EH (cell line): ENCODE measurements at regions not wholly inside any gene's neighbourhood (a gene's known extent, or its start where the extent isn't known, plus 50 kb on each side); places are given as distances from the start of the nearest gene placed in this dataset.

ENCODE experiments used
- DNase-seq: peaks from one replicate; pipeline ENCODE4 v3.0.0-alpha.2; 2015; ENCODE audit warnings: low read depth

DNA sequence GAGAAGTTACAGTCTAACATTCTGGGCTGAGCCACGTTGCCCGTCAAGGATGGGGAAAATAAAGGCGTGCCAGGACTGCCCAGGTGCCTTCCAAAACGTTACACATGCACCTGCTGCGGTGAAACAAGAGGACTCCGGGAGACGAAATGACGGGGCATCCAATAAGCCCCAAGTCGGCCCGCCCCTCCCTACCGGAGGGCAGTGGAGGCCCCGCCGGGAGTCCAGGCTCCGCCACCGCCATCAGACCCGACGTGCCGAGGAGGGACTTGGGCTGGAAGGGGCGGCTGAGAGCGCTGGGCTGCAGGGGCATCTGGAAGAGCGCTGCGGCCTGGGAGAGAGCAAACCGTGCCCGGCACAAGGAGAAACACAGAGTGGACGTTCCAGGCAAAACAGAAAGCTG, 112.5 kb upstream of the GPC1 start:
- no peak for DNase-seq

DNA sequence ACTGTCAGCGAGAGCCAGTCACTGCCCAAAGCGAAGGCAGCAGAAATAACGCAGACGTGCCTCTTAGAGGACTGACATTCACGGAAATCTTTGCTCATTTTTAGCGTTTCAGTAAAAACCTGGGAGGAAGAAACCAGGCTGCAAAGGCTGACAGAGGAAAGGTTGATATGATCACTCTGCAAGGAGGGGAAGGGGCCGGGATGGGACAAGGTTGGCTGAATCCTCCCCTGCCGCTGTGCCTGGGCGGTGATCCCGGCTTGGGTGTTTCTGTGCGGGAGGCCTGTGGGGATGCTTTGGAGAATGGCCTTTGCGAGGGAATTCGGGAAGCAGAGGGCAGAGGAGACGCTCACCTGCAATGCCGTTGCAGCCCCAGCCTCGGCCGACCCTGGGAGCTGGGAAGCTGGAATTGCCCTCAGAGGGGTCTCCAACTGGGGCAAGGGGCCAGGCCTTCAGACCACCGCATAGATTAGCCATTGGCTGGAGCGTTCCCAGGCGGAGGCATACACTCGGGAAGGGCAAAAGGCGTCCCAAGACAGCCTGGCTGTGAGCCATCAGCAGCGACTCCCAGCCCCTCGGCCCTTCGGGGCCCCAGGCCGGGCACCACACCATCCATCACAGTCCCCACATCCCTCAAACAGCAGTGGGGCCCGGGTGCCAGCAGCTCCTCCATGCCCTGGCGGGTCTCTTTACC, 111.7 kb upstream of the GPC1 start:
- DNase-seq = no peak

DNA sequence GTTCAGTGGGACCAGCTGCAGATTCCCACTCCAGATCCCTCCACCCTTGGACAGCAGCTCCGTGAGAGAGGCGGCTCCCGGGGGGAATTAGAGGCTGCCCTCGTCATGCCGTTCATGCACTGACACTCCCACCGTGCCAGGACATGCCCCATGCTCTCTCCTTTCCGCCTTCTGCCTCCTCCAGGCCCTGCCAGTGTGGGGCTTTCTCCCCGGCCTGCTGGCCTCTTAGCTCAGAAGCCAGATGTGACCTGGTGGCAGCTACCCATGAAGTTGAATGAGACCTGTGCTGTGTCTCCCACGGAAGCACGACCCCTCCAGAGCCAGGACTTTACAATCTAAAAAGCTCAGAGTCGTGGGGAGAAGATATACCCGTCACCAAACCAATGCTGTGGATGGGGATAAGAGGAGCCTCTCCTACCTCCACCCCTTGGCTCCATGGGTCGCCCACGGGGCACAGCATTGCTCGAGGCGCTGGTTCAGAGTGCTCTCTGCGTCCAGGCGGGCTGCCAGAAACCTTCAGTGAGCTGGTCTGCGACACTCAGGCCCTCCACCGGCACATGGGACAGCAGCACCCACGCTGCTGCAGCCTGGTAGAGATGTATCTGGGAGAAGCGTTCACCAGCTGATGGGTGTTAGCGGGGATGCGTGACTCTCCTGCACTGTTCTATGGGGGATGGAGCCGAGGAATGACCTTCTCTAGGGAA, 111.0 kb upstream of the GPC1 start:
- DNase-seq = no peak

DNA sequence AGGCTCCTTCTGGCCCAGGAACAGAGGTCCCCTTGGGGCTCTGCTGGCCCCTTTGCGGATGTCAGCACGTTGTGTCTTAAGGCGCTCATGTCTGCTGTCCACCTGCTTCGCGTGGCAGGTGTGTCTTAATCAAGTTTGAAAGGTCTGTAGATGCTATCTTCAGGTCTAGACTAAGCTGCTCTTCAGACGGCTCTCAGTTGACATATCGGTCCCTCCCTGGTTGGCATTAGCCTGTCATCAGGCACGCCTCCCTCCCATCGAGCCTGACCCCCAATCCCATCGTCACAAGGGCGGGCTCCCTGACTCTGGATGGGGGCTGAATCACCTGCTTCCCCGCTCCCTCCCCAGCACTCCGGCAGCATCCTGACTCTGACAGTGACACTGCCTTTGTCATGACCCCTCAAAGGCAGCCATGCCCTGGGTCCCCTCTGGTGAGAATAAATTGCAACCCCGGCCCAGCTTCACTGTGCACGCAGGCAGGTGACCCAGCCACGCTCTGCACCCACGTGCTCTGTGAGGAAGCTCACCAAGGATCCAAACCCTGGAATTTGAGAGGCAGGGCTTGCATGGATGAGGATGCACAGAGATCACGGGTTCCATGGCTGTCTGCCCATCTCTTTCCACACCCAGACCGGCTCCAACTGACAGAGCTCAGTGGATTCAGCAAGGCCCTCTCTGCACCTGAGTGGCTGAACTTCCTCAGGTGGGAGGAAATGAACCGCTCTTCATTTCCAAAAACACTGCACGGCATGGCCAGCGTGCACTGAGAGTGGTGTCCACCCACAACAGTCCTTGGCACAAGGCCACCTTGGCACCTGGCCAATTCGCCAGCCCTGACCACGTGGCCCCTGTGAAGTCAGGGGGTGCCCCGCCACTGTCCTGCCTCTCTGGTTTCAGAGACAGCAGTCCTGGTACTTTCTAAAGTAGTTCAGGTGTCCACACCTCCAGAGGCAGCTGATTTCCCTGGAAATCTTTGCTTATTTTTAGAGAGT, 110.2 kb upstream of the GPC1 start:
- peak; percentile 20 for DNase-seq

DNA sequence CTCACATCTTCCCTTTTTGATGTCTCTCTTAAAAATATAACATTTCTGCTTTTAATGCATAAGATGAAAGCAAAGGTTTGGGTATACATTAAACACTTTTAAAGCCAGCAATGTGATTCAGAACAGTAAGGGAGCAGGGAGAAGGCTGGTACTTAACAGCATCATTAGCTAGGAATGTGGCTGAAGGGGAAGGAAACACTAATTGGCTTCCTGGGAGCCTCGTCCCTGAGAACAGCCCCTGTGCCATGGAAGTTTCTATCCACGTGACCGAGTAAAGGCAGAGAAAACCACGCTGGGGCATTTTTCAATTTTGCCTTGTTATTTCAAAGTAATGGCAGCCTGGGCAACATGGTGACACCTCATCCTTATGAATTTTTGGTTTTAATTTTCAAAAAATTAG, 109.2 kb upstream of the GPC1 start:
- peak; percentile 82 for DNase-seq

DNA sequence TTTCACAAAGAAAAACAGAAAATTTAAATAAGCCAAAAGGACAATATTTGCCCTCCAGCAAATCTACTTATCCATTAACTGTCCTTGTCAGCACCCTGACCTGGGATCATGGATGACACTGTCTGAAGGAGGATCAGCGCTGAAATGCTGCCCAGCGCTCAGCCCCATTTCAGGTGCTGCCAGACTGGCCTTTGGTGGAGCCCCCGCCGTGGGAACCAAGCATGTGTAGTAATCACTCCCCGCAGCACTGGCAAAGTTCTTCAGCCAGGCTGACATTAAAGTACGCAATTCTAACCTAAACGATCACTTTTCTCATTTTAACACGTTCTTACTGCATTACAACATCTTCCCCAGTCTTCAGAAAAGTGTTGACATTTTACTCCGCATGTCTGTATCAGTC, 108.6 kb upstream of the GPC1 start:
- DNase-seq = no peak

DNA sequence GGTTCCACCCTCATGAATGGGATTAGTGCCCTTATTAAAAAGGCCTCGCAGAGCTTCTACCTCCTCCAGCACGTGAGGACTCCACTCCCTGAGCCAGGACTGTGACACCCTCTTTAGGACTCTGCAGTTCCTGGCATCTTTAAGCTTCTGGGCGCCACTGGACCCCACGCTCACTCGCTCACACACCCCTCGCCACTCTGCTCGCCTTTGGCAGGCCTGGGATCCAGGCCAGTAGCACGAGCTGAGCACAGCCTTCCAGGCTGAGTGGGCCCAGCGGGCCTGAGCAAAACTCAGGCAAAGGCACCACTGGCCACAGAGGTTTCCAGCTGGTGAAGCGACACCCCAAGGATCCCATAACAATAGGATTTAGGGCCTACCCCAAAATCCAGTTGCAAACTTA, 107.9 kb upstream of the GPC1 start:
- DNase-seq = no peak

DNA sequence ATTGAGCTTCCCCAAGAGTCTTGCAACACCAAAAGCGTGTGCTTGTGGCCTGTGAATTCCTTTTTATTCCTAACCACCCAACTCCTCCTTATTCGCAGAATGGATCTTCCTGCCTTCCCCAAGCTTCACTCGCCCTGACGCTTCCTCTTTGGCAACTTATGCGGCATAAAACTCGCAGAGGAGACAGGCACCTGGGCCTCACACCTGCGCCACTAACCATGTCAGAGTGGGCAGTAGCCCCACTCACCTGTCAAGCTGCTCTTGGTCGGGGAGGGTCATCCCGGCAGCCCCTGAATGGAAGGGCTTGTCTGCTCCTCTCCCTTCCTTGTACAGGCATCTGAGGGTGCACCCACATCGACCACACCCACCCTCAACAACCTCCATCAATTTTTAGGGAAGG, 106.9 kb upstream of the GPC1 start:
- DNase-seq = no peak

DNA sequence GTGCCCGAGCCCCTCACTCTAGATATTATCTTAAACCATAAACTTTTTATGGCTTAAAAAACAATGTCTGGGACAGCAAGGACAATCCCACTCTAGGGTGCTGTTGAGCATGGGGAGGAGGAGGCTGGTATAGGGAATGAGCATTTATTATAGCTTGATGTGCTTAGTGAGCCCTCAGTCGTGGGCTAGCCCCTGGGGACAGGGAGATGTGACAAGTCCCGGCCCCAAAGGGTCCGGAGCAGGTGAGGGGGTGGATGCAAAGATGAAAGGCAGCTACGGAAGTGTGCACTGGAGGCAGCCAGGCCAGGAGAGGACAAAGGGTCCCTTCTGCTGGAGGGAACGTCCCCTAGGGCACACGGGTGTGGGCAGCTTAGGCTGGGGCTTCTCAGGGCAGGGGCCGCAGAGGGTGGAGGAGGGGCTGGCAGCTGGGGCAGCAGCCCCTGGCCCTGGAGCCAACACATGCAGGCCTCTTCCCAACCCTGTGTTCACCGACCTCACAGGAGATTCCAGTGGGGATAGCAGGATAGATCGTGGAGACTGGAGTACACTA, 106.3 kb upstream of the GPC1 start:
- no peak for DNase-seq

DNA sequence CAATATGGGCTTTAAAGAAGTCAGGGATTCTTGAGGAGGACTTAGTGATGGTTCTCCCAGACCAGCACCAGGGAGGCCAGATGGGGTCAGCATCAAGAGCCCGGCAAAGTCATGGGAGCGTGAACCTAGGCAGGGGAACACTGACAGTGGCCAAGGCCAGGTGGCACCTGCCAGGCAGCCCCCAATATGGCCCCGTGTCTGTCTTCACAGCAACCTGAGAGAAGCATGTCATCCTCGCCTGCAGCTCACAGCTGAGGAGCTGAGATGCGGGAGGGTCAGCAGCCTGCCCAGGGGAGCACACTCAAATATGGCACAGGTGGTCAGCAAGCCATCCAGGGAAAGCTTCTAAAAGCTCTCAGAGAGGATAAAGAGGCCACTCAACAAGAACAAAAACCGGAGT, 105.7 kb upstream of the GPC1 start:
- DNase-seq = no peak

DNA sequence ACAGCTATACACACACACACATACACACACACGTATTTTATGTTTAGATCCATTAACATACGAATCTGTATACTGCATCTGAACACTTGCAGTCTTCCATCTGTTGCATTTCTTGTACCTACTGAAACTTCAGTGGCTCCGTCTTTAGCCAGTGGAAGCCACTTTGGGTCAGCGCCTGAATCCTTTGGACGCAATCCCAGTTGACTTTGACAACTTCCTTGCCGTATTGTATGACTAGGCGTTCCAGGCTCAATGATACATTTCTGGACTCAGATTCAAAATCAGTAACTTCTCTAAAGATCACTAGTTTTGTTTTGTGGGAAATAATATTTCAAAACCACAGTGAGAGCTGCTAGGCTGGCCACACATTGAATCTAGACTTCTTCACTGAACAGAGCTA, 101.5 kb upstream of the GPC1 start:
- DNase-seq = no peak

DNA sequence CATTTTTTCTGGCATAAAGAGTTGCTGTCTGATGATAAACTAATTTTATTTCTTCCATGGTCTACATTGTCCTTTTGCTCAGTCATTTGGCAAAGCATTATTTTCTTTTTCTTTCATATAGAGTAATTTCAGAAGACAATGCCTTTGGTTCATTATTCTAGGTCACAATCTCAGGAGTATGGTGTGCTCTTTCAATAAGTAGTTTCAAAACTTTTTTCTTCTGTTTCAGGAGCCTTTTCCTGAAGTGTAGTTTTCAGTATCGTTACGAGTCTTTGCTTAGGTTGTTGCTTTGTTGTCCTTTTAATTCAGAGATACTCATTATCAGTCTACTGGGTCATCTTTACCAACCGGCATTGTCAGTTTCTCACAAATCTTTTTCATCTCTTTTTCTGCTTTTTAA, 100.4 kb upstream of the GPC1 start:
- no peak for DNase-seq

DNA sequence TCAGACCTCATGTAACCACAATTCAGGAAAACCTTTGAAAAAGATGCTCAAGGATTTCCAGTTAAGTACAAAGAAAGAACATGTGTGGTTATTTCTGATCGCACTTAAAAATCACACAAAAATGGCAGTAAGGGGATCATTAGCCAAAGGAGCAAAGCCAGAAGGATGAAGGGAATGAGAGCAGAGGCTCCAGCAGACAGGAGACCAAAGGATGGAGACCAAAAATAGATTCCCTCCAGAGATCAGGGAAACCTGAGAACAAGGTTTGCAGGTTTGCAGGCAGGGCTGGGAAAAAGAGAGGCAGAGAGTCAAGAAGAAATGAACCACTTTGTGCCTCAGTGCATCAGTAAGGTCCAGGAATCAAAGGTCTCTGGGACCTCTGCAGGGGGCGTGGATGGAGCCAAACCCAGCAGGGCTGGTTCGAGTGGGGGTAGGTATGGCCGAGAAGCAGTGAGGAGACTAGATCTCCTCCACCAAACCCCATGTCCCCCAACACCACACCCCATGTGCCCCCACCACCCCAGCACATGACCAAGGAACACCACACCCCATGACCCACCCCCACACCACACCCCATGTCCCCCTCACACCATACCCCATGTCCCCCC, 98.5 kb upstream of the GPC1 start:
- DNase-seq = no peak

DNA sequence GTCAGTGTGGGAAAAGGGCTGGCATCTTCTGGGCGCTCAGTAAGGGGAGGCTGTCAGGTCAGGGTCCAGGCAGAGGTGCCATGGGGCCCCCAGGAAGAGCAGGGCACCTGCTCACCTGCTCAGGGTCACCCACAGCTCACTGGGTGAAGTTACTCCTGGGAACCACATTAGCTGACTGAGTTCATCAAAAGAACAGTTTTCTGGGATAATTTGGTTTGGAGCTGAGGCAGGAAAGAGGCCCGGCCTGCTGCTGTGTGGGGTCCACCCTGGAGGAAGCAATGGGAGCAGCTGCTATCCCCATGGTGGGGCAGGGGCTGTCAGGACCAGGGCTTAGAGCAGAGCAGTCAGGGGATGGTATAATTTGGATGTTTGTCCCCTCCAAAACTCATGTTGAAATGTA, 97.2 kb upstream of the GPC1 start:
- no peak for DNase-seq

DNA sequence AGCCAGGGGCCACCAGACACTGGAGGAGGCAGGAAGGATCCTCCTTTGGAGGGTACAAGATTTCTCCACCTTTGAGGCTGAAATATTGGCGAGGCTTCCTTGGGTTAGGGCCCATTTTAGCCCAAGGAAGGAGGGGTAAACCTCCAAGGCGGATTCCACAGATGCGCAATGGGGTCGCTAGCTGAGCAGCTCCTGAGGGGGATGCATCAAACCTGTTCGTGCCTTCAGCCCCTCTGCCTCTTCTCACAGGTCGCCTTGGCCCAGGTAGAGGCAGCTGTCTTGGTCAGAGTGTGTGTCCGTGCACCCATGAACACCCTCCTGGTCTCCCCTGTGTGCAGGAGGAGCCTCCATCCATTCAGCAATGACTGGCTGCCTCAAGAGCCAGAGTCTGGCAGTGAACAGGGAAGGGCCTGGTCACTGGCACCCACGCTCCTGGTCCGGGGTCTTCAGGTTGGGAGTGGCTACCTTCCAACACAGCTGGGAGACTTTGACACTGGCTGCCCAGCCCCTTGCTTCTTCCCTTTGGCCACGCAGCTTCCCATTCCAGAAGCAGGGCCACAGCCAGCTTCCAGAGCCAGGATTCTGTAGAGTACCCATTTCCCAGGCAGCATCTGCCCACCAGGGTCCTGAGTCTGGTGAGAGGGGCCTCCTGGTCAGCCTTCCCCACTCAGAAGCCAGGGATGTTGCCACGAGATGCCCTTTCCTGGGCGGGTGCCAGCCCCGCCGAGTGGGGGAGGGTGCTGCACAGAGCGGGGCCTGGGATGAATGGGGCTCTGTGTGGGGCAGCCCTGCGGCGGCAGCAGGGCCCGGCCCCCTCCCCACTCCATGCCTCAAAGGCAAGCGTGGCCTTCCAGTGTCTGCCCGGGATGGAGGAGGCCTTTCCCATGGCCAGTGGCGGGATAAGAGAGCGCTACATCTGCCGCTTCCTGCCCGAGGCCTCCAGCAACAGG, 95.8 kb upstream of the GPC1 start:
- no peak for DNase-seq

DNA sequence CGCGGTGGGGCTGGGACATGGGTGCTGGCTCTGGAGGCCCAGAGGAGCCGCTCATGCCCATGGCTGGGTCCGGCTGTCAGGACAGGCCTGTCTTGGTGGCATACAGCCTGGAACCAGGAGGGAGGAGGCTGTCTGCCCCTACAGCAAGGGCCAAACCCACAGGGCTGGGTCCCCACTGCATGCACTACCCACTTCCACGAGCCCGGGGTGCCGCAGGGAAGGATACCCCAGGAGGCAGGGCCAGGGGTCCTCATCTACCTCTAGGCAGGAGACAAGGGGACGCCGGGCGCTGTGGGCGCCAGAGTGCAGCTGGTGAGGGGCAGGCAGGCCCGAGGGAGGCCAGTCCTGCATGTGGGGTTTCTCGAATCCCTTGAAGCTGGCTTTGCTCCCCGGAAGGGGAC, 95.1 kb upstream of the GPC1 start:
- DNase-seq = no peak

DNA sequence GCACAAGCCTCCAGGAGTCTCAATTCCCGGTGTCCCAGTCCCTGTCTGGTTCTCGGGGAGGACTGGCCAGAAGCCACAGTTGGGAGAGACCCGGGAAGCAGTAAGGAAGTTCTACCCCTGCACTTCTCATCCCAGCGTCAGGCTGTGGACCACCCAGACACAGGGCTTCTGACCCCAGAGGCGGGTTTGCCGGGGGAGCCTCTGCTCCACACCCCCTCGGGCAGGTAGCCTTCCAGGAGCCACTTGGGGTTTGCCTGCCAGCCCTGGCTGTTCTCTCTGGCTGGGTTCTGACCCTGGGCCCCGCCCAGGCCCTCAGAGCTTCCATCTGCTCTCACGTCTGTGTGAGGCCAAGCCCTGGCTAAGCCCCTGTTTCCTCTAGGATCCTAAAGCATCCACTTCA, 94.4 kb upstream of the GPC1 start:
- DNase-seq = no peak

DNA sequence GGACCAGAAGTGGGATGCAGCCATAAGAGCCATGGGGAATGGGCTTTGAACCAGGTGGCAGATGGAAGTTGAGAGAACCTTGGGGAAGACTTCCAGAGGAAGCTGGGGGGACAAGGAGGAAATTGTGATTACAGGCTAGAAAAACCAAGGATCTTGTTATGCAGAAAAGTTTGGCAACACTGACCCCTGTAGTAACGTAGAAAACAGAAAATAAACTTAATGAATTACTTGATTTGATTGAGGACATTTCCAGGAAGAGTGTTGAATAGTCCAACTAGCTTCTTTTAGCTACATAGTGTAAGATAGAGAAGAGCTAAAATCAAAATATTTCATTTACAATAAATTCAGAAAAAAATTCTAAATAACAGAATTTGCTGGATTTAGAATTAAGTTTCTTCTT, 91.9 kb upstream of the GPC1 start:
- DNase-seq = peak; percentile 7

DNA sequence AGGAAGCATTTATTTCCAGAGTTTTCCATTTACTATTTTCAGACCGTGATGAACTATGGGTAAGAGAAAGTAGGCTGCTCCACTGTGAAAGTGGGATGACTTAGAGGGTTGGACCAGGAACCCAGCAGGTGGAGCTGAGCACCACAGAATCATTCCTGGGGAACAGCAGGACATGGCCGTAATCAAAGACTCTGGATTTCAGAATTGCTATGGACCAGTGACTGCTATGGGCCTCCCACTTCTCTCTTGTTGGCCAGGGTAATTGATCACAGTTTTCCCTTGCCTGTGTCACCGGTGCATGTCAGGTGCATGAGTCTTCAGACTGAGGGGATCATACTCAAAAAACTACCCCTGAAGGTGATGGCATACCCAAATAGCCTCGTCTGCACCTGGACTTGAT, 90.6 kb upstream of the GPC1 start:
- peak; percentile 38 for DNase-seq

DNA sequence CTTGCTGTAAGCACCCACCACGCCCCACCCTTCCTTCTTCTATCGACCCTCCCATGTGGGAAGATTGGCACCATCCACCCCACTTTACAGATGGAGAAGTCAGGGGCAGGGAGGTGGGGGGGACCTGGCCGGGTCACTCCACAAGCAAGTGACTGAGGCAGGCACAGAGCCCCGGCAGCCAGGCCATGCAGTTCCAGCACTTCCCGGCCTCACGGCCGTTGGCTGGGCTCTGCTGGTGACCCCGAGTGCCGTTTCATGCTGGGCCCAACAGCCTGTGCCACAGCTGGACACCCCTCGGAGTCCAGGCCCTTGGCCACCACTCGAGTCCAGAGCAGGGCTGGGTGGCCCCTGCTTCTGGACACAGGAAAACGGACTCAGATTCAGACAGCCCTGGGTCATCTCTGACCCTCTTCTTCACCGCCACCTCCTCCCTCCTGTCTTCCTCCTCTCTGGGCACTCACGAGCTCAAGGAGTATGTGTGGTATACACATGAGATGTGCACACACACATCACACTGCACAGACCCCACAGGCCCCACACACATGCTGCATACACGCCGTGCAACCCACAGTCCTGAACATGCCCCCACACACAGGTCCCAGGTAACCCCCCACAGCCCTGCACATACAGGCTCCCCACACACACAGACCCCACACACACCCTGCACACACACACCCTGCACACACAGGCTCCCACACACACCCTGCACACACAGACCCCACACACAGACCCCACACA, 89.3 kb upstream of the GPC1 start:
- DNase-seq = no peak
